ENCODE measurements at regions not wholly inside any gene's neighbourhood (a gene's known extent, or its start where the extent isn't known, plus 50 kb on each side); places are given as distances from the start of the nearest gene placed in this dataset.

GRCh38 chr21:36235058-36235582 lies 78.5 kb downstream of the DOP1B start:
- Histone ChIP-seq H3K36me3 (no peaks in the 10 kb centered on the region), H3K4me3 (no peak overlapping the region), H3K27me3 (no peaks in the 10 kb centered on the region), H3K27ac (no peak overlapping the region), H3K9me3 (no peaks in the 10 kb centered on the region), H3K4me1 (ENCODE audit: insufficient read depth) (peaks cover 1% of the 10 kb centered on the region)
- TF ChIP-seq EP300 (IDR thresholded peaks at IDR 0.05), result no peak
- no peak for TF ChIP-seq CTCF (IDR thresholded peaks at IDR 0.05)
- TF ChIP-seq POLR2A (IDR thresholded peaks at IDR 0.05), result no peak
- 77 to 79% (median 78%) methylated on average over 8 of the region's 8 CpGs for WGBS, 3 donors
- intact Hi-C loops (cut with DNase I), result no loop called here
- no peak for DNase-seq

- 87 to 89% (median 88%) methylated on average over 8 of the region's 8 CpGs for WGBS, 3 donors
- TF ChIP-seq EP300 (IDR thresholded peaks at IDR 0.05), result no peak
- no peak for TF ChIP-seq CTCF (IDR thresholded peaks at IDR 0.05)
- TF ChIP-seq POLR2A (IDR thresholded peaks at IDR 0.05), result no peak
These were observed 79.6 kb downstream of the DOP1B start for GRCh38 chr21:36236052-36236730.

GRCh38 chr21:36237441-36237840 lies 80.8 kb downstream of the DOP1B start:
- Histone ChIP-seq H3K4me3 (no peak overlapping the region), H3K36me3 (no peaks in the 10 kb centered on the region), H3K27ac (no peak overlapping the region), H3K27me3 (no peaks in the 10 kb centered on the region), H3K9me3 (no peaks in the 10 kb centered on the region), H3K4me1 (ENCODE audit: insufficient read depth) (peaks cover 1% of the 10 kb centered on the region)
- intact Hi-C loops (cut with DNase I), result no loop called here
- DNase-seq, result no peak
- no peak for TF ChIP-seq CTCF (IDR thresholded peaks at IDR 0.05)
- no peak for TF ChIP-seq EP300 (IDR thresholded peaks at IDR 0.05)
- no peak for TF ChIP-seq POLR2A (IDR thresholded peaks at IDR 0.05)
- 98 to 99% (median 98%) methylated on average over 7 of the region's 7 CpGs for WGBS, 3 donors

More at GRCh38 chr21:36236052-36236730, 79.6 kb downstream of the DOP1B start:
- no peak for DNase-seq
- Histone ChIP-seq H3K27me3 (no peaks in the 10 kb centered on the region), H3K36me3 (no peaks in the 10 kb centered on the region), H3K9me3 (no peaks in the 10 kb centered on the region), H3K27ac (no peak overlapping the region), H3K4me1 (ENCODE audit: insufficient read depth) (peaks cover 1% of the 10 kb centered on the region), H3K4me3 (no peak overlapping the region)
- intact Hi-C loops (cut with DNase I), result no loop called here

GRCh38 chr21:36239585-36239984 lies 80.4 kb upstream of the MORC3 start:
- H3K9me3 ChIP-seq, result no peaks in the 10 kb centered on the region
- H3K27ac ChIP-seq, result no peak overlapping the region
- DNase-seq, result no peak
- H3K27me3 ChIP-seq, result no peaks in the 10 kb centered on the region
- TF ChIP-seq CTCF (IDR thresholded peaks at IDR 0.05), result no peak
- TF ChIP-seq EP300 (IDR thresholded peaks at IDR 0.05), result no peak
- TF ChIP-seq POLR2A (IDR thresholded peaks at IDR 0.05), result no peak
- H3K4me1 ChIP-seq (ENCODE audit: insufficient read depth), result no peaks in the 10 kb centered on the region
- H3K4me3 ChIP-seq, result no peak overlapping the region
- H3K36me3 ChIP-seq, result no peaks in the 10 kb centered on the region
- intact Hi-C loops (cut with DNase I), result no loop called here
- WGBS, 3 donors, result 90 to 99% (median 93%) methylated on average over 20 of the region's 20 CpGs
